ENCODE measurements at regions not wholly inside any gene's neighbourhood (a gene's known extent, or its start where the extent isn't known, plus 50 kb on each side); places are given as distances from the start of the nearest gene placed in this dataset.

- TF ChIP-seq, protein P1, sequence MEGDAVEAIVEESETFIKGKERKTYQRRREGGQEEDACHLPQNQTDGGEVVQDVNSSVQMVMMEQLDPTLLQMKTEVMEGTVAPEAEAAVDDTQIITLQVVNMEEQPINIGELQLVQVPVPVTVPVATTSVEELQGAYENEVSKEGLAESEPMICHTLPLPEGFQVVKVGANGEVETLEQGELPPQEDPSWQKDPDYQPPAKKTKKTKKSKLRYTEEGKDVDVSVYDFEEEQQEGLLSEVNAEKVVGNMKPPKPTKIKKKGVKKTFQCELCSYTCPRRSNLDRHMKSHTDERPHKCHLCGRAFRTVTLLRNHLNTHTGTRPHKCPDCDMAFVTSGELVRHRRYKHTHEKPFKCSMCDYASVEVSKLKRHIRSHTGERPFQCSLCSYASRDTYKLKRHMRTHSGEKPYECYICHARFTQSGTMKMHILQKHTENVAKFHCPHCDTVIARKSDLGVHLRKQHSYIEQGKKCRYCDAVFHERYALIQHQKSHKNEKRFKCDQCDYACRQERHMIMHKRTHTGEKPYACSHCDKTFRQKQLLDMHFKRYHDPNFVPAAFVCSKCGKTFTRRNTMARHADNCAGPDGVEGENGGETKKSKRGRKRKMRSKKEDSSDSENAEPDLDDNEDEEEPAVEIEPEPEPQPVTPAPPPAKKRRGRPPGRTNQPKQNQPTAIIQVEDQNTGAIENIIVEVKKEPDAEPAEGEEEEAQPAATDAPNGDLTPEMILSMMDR (IDR thresholded peaks at IDR 0.05; ENCODE audit: extremely low read depth in 1 of 2, insufficient read depth in 1 of 2, low read depth in 1 of 2, low read length in 2 of 2), result no peak
- TF ChIP-seq POLR2AphosphoS5 (IDR thresholded peaks at IDR 0.05; ENCODE audit: insufficient read depth, low read depth, low read length), result no peak
- no peak for TF ChIP-seq POLR2A (IDR thresholded peaks at IDR 0.05; ENCODE audit: low read depth, low read length)
- TF ChIP-seq EZH2 (IDR thresholded peaks at IDR 0.05; ENCODE audit: borderline replicate concordance, low read depth, low read length, severe bottlenecking), result no peak
- TF ChIP-seq MAX (IDR thresholded peaks at IDR 0.05; ENCODE audit: insufficient read depth, insufficient read length), result no peak
- no peak for TF ChIP-seq MYC (IDR thresholded peaks at IDR 0.05; ENCODE audit: low read depth, low read length)
- no peak for TF ChIP-seq GATA2 (IDR thresholded peaks at IDR 0.05; ENCODE audit: insufficient read depth, insufficient read length, low read depth, low read length)
These were observed 2858.1 kb upstream of the PCDH20 start for GRCh38 chr13:64273780-64274179.

Data from endothelial cell of umbilical vein (primary cell).